LoVo (cell line): ENCODE measurements at regions not wholly inside any gene's neighbourhood (a gene's known extent, or its start where the extent isn't known, plus 50 kb on each side); places are given as distances from the start of the nearest gene placed in this dataset.
A peak's percentile ranks its signal among the peaks of the same experiment; 100 is the strongest.

ENCODE experiments used
- DNase-seq: peaks from one replicate; pipeline ENCODE4 v3.0.0-alpha.2; 2016; ENCODE audit warnings: low spot score

DNA sequence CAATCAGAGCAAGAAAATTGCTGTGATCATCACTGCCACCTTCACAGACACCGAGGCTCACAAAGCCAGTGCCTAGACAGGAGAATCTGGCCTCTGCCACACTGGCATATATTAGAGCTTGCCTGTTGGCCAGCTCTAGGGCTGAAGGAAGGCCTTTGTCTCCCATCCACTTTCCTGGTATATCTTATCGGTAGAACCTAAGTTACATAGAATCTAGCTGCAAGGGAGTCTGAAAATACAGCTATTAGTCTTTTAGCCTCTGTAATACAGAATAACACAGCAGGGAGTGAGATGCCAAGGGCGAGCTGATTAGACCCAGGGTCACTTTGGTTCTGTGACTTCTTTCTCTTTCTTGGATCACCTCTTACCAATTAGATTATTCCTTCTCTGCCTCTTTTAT lies 154.9 kb upstream of the KL start:
- no peak for DNase-seq

DNA sequence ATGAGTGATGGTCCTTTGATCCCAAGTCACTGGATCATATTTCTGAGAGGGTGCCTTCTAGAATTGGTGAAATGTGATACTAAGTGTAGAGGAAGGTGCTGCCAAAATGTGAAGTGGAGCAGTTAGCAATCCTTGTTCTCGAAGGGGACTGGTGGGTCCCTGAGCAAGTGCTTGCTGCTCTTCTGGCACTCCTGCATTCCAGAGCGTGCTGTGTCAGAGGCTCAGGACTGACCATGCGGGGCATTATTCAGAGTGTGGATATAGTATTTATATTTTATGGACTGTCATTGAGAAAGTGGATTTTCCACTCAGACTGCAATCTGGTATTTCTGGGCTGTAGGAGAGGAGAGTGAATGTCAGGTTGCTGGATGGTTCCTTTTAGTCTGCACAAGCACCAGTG lies 152.6 kb upstream of the KL start:
- DNase-seq: no peak

DNA sequence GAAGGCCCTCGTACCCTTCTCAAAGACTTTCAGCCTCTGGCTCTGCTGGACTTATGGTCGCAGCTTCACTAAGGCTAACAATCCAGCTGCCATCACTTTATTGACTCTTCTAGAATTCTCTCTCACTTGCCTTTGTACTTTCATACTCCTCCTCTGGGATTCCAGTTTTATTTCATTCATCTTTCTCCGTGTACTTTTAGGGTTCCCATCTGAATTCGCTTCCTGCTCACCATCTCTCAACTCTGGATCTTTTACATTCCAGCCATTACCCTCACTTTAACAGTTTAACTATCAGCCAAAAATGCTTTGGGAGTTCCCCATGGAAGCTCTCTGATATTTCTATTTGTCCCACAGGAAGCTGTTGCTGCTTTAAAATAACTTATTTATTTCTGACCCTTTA lies 149.3 kb upstream of the KL start:
- DNase-seq: no peak

DNA sequence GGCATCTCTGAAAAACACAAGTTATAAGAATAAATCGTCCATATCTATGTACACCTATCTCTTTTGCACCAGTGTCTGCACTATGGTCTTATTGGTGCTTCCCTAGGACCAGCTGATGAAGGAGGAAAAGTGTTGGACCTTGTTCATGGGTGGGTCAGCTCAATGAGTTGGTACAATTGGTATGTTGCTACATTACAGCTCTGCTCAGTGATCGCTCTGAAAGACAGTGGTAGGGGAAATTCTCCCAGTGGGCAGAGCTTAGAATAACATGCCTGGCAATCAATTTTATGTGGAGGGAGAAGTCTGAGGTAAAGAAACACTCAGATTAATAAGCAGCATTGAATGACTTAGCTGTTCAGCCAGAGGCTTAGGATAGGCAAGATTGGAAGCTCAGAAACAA lies 138.7 kb upstream of the KL start:
- DNase-seq: no peak

DNA sequence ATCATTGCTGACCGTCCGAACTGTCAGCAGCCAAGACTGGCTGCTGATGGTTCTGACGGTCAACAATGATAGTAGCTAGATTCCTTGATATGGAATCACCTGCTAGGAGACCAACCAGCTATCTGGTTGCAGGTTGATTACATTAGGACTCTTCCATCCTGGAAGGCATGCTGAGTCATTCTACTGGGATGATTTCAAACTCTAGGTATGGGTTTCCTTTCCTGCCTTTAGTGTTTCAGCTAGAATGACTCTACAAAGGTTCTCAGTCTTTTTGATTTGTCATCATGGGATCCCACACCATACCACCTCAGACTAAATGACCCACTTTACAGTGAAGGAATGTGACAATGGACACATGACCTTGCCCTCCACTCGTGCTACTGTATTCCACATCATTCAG lies 138.1 kb upstream of the KL start:
- DNase-seq: peak; percentile 7

DNA sequence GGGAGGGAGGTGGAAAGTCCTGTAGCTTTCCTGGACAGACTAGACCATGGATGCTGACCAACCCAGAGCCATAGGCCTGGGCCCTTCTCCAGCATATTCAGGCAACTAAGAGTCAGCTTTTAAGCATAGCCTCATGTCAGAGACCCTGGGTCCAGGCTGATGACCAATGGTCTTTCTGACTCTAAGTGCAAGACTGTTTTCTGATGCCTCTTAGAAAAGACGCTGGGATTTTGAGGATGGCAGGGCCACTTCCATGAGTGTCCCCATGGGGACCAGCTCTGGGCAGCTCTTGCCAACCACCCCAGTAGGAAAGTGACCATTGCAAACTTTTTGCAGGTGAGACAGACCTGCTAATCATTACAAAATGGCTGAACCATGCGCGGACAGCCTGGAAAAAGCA lies 135.6 kb upstream of the KL start:
- no peak for DNase-seq

DNA sequence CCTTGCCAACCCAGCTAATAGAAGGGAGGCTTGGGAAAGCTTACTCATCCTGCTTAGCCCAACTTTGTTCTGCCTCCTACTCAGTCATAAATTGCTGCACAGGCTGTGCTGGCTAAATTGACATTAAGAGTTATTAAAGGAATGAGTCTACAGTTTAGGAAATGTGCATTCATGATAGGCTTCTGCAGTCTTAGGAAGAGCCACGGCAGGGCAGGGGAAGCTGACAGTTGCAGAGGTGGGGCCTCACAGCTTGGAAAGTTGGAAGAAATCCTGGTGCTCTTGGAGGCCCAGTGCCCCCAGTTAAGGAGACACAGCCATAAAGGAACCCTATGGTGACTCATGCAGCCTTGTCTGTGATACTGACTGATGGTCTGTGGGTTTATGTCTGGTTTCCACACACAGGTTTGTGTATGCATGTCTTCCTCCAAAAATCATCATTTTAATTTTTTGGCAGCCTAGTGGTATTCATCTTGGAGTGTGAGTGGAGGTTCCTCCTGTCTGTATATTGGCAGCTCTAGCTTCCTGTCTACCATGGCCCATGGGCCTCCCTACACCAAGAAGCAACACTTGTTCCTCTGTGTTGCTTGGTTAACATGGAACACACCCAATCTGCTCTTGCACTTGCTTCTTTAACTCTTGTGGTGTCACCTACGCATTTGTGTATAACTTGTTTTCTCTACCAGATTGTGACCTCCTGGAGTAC lies 135.0 kb upstream of the KL start:
- DNase-seq: no peak

DNA sequence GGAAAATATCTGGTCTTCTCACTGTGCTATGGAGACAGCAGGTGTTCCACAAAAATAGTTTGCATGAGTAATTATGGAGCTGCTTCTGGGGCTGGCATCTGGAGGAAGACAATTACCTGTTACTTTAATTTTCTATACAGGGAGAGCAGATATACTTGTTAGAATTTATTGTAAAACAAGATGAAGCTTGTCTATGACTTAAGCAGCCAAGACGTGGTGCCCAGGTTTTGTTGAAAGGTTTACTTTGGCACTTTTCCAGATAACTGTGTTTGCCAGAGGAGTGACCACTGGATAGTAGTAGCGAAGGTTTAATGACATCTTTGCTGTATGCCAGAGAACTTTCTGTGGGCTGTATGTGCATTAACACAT lies 134.5 kb upstream of the KL start:
- DNase-seq: peak; percentile 6

DNA sequence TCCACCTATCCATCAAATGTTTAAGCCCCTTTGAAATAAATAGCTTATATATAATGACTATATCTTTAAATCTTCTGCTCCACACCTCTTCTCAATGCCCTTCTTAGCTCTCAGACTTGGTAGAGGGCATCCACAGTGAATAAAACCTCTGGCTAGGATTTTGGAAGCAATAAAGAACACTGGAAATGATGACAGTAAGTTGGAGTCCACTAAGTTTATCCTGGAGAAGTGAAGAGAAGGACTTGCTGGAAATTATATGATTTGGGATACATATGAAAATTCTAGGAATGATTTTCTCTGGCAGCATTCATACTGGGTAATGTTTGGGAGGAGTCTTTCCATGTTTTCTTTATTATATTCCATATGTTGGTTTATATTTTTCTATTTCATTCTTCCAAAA lies 133.5 kb upstream of the KL start:
- no peak for DNase-seq

DNA sequence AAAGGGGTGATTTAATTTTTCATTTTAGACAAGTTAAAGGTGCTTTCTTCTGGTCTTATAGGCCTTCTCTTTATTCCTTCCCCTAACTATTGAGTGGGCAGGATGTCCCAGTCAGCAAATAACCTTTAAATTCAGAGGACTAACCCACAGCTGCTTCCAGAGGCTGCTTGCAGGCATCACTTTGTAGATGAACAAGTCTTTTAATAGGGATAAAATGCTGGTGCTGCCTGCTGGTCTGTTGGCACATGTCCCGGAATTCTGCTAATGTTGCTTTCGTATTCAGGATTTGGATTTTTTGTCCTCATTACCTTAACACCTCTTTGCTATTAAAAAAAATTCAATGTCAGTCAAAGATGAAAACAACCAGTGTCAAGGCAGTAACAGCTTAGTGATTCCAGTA lies 132.7 kb upstream of the KL start:
- DNase-seq: no peak

DNA sequence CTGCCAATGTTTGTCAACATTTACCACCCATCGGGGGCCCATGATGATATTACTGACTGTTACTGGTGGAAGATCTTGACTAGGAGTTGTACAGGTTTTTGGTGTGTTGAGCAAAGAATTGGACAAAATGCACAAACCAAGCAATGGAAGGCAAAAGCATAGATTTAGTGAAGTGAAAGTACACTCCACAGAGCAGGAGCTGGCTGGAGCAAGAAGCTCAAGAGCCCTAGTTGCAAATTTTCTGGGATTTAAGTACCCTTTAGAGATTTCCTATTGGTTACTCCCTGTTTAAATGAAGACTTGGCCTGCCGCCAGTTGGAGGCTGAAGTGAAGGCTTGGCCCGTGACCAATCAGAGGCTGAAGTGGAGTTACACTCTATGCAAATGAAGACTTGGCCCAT lies 128.6 kb upstream of the KL start:
- DNase-seq: no peak

DNA sequence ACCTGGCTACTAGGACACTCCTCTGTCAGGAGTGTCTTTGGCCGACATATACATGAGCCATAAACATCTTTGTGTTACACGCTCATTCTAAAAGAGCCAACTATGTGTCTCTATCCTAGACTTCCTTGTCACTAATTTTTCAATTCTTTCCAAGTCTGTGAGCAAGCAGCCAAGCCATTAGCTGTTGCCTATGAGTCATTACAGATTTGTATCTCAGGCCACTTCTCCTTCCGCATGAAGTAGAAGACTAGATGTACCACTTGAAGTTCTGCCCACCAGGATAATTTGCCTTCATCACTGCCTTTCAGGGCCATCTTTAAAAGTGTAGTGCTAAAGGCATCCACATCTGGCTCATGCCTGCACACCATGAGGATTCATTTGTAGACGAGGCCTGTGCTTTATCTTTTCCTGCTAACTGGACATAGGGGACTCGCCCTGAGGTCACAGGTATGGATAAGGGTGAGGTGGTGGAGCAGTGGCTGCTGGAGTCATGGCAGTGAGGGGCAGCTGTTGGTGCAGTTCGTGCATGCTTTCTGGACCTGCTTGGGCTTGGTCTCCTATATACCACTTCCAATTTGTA lies 126.1 kb upstream of the KL start:
- no peak for DNase-seq

DNA sequence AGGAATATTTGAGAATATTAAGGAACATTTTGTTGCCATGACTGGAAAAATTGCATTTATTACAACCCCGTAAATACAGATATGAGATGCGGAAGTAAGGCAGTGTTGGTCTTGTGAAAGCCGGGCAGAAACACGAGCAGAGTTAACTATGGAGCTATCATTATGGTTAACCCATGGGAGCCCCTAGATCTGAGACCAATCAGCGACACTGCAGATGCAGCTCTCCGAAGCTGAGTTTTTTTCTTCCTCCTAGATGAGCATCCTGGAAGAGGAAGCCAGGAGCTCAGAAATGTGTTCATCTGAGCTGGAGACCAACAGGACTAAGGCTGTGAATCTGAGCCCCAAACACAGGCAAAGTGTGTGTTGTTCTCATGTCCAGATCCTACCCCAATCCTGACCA lies 123.0 kb upstream of the KL start:
- no peak for DNase-seq

DNA sequence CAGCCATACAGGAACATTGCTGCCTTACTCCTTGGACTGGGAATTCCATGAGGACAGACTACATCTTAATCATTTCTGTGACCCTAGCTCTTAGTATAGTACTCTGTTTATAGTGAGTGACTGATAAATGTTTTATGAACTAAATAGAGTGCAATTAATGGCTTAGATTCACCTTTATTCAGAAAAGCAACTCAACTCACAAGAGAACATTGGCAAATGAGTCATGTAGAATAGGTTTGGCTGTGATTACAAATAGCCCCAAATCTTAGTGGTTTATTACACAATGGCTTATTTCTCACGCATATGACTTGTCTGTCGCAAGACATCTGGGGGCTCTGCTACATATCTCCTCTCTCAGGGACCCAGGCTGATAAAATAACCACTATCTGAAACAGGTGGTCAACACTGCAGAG lies 121.6 kb upstream of the KL start:
- no peak for DNase-seq

DNA sequence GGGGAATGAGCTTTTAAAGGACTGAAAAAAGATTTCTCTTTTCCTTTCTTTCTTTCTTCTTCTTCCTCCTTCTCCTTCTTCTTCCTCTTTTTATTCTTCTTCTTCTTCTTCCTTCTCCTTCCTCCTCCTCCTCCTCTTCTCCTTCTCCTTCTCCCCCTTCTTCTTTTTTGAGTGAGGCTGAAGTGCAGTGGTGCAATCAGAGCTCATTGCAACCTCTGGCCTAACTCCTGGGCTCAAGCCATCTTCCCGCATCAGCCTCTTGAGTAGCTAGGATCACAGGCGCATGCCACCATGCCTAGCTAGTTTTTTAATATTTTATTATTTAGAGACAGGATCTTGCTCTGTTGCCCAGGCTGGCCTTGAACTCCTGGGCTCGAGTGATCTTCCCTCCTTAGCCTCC lies 120.9 kb upstream of the KL start:
- no peak for DNase-seq

DNA sequence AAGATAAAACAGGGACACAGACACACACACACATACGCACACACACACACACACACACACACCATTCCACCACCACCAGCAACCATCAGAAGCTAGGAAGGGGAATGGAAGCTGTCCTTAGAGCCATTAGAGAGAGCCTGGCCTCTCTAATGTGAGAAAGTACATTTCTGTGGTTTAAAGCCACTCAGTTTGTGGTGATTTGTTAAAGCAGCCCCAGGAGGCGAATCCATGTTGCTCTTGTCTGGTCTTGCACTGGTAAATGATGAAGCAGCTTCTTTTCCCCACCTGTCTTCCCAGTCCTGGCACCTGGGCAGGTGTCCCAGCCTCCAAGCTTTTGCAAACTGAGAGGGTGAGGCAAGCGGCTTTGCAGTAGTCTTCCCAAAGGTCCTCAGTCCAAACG lies 118.9 kb upstream of the KL start:
- no peak for DNase-seq

DNA sequence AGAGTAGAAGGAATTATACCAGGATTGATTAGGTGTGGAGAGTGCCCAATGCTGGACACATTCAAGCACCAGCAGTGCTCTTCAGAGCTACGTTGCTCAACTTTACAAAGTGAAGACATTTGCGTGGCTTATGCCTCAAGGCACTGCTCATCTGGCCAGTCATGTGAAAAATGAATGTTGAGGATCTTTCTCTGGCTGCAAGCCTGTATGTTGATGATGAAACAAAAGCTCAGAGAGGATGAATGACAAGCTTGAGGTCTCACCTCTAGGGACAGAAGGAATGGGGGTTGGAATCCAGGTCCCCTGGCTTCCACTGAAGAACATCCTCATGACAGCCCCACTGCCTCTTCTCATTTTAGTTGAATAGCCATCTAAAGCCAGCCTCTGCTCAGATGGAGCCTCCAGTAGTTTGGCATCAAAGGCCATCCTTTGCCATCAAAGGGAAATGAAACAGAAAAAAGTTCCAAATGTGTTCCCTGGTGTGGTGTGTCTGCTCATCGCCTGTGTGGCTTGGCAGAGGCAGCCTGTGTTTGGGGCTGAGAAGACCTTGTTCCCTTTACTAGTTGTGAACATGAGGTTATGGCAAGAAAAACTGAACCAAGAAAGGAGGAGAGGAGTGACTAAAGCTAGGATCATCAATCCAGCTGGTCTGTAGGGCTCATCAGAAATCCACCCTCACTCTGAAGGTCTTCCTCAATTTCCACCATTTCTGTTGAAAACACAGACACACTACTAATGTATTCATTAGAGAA lies 114.0 kb upstream of the KL start:
- no peak for DNase-seq

DNA sequence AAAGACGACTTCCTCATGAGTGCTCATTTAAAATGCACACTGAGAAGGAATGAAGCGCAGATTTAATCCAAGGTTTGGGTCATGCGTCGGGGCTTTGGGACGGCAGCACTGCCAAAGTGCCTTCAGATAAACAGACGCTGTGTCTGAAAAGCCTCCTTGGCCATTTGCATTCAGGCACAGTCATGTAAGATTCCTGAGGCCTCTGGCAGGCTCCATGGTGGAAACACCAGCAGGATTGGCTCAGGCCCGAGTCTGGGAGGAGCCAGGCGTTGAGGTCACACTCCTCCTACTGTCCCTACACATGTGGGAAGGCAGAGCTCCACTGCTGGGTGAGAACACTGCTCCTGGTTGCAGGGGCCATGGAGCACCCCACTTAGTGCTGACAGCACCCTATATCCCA lies 113.3 kb upstream of the KL start:
- no peak for DNase-seq

DNA sequence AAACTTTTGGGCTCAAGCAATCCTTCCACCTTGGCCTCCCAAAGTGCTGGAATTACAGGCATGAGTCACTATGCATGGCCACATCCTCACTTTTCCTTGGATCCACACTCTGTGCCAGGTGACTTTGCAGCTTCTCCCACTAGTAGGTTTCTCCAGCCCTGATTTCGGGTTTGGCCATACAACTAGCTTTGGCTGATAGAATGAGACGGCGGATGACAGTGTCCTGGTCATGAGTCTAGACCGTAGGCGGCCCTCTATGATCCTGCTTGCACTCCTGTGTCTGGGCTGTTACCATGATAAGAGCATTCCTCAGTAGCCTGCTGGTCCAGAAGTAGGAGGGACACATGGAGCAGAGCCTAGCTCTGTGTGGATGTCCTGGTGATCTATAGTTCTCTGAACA lies 112.5 kb upstream of the KL start:
- DNase-seq: no peak

DNA sequence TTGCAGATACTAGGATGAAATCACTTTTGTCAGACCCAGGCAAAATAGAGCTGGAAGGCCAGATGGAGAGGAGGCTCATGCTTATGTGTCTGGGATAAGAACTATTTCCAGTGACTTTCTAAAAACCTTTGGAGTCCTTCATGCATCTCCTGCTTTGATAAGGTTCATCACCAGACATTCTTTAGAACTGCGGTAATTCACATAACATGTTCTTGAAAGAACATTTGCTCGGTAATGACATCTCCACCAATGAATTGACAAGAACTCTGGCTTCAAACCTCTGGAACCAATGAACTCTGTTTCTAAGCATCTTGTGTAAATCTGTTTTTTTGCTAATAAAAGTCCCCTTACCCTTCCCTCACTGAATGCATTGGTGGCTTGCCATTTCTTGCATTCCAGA lies 112.0 kb upstream of the KL start:
- no peak for DNase-seq

DNA sequence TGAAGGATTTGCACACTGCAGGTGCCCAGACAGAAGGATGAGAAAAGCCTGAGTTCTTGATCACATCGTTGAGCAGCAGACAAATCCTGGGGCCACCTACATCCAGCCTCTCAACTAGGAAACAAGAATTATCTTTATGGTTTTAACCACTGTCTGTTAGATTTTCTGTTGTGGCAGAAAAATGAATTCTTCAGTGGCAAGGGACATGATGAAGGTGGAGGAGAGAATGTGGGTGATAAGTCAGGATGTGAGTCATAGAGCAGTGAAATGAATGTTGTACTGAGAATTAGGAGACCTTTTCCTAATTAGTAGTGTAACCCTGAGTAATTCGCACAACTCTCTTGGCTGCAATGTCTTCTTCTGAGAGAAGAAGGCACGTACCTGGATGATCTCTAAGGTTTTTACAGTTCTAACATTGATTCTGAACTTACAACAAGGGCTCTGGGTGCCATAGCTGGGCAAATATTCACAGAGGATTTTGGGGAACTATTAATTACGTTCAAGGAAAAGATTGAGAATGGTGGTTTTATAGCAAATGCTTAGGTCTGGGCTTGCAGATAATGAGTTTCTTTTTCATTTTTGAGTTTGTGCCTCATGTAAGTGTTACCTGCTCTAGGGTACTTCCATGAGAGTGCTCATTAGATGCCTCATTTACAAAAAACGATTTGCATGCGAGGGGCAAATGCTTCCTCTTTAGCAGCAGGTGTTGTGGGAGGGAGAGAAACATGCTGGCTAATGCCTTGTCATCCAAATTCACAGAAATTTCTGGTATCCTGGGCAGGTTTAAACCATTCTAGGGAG lies 111.0 kb upstream of the KL start:
- DNase-seq: peak; percentile 25

DNA sequence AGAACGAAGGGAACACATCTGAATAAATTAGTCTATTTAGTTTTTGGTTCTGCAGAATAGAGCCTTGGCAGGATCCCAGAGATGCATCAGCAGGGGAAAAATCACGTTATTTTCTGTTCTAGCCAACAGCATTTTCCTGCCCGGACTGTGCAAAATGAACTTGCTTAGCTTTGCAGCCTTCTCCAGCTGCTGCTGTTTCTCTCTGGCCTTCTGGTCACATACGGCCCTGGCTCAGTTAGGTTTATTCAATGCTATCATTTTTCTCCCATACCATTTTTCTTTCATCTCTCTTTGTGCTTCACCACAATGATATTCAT lies 110.4 kb upstream of the KL start:
- DNase-seq: no peak

DNA sequence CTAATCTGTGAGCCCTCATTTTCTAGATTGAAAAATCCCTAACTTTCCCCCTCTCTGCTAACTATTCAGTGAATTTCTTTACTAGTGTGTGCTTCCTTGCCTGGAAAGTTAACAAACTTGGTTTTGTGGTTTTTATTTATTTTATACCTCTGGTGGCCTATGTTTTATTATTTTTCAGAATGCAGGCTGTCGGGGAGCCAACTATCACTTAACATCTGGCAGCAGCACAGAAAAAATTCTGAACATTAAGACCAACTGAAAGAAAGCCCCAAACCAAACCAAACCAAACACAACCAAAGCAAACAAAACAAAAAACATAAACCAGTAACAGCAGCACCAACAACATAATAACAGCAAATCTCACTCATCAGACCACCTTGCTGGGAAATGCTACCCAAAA lies 109.0 kb upstream of the KL start:
- DNase-seq: no peak
